Stimulated activated naive CD4-positive, alpha-beta T cell (primary cell): ENCODE measurements at regions not wholly inside any gene's neighbourhood (a gene's known extent, or its start where the extent isn't known, plus 50 kb on each side); places are given as distances from the start of the nearest gene placed in this dataset.
"Not testable (repeated sequence)": the region's sequence is repeated elsewhere in the genome, so short reads cannot be mapped to it uniquely, and the experiment has no call there.

Source experiments
- DNase-seq, 6 experiments: peaks; one replicate each; lab custom pipeline; 2025; lab: John Stamatoyannopoulos, UW

DNA sequence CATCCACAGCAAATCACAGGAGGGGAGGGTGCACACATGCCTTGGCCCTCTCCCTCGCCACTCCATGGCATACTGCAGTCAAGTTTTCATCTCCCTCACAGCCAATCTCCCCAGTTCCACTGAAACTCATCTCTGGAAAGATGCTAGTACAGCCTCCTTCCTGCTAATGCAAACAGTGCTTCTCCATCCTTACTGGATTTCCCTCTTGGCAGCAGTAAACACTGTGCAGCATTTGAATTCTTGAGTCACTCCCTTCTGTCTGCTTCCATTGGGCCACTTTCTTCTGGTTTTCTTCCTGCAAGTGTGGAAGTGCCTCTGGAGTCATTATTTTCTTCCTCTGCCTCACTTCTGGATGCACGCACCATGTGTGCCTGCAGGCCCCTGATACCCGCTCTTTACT lies 460.3 kb downstream of the QKI start:
- no peak for DNase-seq

DNA sequence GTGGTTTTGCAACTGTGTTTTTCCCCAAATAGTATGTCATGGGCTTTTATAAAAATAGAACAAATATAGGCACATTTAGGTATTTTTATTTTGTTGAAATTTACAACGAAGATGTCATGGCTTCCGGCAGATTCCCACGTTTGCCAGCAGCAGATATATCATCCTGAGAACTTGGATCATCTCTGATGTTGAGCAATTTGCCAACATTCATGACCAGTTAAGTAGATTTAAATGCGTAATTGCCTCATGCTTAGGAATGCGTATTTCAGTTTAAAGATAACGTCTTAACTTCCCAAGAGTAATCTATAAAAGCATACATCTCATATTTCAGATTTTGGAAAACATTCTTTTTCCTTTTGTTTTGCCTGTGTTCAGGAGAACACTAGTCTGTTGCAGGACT lies 457.8 kb downstream of the QKI start:
- DNase-seq, result no peak

DNA sequence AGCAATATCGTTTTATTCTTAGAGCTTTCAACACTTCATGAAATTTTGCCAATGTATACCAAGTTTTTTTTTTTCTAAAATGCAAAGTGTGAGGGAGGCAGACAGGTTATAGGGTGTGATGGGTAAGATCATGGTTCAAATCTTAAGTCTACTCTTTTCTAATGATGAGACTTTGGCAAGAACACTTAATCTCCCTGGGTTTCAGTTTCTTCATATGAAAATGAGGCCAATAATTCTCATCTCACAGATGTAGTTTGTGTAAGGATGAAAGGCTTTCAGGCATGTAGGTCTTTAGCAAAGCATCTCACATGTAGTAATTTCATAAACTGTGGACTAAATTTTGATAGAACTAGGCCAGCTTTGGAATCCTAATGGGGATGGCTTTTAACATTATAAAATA lies 457.1 kb downstream of the QKI start:
- no peak for DNase-seq

DNA sequence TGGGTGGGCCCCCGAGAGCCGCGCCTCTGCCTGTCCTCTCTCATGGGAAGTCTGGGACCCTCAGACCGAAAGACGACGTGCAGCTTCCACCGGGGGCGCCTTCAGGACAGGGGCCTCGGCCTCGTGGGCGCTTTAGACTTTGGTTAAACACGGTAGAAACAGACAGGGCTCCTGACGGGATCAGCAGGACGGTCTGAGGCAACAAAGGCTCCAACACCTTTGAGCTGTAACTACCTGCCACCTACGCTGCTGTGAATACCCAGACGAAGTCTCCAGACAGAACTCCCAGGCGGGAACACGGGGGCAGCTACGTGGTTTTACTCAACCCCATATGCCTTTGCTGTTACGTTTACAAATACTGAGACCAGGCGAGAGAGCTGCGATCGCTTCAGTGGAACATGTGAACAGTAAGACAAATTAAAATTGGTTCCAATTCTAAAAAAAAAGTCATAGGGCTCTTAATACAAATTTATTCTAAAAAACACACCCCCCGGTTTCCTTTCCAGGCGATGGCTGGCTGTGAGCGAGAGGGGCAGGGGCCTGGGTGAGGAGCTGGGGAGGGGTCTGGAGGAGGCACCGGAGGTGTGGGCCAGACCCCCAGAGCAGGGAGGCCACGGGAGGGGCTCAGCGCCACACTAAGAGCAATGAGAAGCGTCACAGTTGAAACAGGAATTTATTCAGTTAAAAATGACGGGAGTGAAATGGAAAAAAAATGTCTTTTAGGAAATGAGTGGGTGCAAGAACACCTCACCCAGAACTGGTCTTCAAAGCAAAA lies 453.2 kb downstream of the QKI start:
- no peak for DNase-seq

DNA sequence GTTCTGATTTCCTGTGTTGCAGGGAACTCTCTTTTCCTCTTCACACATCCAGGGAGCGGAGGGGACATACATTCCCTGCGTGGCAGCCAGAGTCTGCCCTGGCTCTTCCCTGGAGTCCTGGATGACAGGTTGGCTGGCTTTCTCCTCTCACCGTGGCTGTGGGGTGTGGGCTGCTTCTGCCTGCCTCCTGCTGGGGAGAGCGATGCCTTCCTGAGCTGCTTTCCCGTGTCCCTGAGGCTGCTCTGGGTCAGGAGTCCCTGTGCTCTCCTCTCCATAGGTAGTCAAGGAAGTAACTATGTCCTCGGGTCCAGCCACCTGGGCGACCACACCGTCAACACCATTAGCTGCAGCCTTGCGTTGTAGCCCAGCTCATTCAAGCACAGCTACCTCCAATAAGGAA lies 451.7 kb downstream of the QKI start:
- DNase-seq, result no peak

DNA sequence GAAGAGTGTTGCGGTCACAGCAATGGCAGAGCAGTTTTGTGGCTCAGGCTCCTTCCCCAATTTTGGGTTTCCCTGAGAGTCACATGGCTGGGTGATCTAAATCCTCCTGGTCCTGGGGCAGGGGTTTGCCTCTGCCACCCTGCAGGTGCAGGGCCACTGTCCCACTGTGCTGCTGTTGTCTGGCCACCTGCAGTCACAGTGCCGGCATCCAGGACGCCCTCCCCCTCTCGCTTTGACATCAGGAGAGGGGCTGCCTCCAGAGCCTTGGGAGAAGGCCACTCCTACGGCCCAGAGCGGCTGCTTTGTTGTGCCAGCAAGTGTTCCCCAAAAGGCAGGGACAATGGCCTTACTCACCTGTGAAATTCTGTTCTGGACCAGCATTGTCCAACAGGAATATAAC lies 449.0 kb downstream of the QKI start:
- no peak for DNase-seq

DNA sequence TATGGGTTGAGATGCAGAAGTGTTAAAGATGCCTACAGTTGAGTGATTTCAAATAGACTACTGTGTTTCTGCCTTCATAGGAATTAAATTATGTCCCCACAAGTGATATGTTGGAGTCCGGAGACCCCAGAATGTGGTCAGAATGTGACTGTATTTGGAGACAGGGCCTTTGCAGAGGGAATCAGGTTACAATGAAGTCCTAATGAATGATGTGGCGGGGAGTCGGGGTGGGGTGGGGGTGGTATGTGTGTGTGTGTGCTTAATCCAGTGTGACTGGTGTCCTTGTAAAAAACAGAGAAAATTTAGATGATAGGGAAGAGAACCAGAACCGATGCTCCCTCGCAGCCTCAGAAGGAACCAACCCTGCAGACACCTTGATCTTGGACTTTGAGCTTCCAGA lies 448.2 kb downstream of the QKI start:
- DNase-seq, result no peak

DNA sequence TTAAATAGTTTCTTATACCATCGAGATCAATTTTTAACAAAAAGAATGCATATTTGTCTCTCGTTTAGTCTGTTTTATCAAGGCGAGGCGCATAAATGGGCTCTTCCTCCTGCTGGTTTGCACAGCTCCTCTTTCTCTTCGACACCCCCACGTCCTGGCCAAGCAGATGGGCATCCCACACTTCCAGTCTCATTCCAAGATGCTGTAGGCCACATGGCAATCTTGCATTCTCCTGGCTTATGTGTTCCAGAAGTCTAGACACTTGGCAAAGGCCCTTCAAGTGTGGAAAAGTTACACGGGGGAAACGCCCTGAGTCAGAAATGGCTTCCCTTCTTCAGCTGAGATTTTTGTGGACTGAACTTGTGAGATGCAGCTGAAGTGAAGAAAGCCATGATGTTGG lies 447.1 kb downstream of the QKI start:
- no peak for DNase-seq

DNA sequence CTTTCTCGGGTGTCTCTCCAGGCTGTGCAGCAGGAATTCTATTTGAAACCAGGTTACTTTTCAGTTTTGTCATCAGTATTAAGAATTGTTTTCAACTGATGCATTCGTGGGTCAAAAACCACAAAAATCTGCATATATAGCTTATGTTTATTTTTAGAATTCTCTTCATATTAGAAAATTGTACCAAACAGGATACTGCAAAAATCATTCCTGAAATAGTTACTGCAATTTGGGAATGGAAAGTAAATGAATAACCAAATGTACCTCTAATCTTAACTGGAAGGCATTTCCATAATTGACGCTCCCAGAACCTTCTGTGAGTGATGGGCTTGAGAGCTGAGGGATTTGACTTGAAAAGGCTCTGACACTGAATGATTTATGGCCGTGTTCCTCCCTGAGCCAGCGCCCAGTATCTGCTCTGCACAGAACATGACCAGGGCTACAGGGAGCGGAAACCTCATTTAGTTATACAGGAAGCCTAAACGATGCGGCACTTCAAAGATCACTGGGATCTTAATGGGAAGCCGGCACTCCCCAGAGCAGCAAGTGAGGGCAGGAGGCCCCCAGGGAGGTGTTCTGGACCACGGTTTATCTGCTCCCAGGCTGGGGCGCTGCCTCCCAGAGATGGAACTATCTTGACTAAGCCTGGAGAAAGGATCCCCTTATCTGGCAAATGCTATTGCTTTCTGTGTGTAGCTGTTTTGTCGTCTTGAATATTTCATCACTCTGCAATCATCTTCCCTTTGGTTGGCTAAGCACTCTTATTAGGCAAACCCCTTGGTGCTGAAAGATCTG lies 446.0 kb downstream of the QKI start:
- no peak for DNase-seq

DNA sequence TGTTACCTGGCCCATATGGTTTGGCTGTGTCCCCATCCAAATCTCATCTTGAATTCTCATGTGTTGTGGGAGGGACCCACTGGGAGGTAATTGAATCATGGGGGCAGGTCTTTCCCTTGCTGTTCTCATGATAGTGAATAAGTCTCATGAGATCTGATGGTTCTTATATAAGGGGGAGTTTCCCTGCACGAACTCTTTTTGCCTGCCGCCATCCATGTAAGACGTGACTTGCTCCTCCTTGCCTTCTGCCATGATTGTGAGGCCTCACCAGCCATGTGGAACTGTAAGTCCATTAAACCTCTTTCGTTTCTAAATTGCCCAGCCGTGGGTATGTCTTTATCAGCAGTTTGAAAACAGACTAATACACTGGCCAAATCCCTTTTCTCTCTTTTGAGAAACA lies 444.4 kb downstream of the QKI start:
- DNase-seq, result not testable (repeated sequence)

DNA sequence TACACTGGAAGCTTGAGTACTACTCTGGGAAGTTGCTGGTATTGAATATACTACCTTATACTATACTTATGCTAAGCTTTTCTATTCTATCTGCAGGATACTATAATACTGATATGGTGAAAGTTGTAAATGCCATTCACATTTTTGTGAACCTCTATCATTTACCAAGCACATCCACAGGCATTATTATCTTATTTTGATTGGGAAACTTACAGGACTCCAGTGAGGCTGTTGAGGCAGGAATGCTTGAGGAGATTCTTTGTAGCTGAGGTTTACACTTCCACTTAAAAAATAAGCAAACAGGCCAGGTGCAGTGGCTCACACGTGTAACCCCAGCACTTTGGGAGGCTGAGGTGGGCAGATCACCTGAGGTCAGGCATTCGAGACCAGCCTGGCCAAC lies 442.9 kb downstream of the QKI start:
- no peak for DNase-seq

DNA sequence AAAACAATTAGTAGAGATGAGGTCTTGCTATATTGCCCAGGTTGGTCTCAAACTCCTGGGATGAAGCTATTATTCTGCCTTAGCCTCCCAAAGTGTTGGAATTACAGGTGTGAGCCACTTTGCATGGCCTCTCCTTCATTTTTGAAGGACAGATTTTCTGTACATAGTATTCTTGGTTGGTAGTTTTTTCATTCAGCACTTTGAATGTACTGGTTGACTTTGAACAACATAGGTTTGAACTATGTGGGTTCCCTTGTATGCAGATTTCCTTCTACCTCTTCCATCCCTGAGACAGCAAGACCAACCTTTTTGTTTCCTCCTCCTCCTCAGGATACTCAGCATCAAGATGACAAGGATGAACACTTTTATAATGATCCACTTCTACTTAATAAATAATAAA lies 436.4 kb downstream of the QKI start:
- no peak for DNase-seq

DNA sequence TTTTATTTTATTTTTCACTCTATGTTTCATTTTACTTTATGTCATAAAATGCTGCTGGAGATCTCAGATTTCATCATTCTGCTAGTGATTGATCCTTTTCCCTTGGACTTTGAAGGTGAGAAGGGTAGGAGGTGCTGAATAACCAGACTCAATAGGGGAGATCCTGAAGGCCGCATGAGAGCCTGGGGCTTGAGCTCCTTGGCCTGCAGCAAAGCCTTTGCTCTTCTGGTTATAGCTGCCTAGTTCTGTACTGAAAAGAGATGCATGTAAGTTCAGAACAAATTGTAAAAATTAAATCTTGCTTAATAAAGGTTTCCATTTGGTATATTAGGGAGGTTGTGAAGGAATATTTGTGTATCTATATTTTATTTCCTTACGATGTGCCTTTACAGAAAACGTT lies 430.2 kb downstream of the QKI start:
- no peak for DNase-seq

DNA sequence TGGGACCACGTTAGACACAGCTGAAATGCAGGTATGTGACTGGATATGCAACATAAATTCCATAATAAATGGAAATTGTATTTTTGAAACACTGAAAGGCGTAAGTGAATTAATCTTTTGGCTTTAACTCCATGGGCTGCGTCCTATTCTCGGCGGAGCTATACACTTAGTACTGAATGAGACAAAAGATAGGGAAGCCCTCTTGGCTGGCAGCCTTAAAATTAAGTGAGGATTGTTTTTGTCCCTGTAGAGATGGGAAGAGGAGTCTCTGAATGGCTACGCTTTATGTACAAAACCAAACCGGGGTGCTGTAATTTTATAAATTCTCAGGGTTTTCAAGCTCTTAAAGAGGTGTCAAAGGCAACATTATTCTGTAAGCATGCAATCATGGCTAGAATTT lies 429.8 kb downstream of the QKI start:
- DNase-seq, result no peak

DNA sequence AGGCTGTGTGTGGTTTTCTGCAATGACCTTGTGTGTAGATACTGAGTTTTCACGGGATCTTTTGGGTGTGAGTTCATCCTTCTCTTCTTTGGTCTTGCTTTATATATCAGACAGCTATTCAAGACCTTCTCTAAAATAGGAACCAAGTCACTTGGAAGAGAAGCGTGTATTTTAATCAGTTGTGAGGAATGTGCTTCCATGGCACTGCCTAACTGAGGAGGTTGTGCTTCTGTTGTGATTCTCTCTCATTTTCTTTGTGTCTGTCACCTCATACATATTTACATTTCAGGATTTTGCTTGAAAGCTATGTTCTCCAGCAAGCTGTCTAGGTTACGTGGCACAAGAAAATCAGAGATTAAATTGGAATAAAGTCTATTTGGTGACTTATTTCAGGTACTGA lies 428.7 kb downstream of the QKI start:
- no peak for DNase-seq

DNA sequence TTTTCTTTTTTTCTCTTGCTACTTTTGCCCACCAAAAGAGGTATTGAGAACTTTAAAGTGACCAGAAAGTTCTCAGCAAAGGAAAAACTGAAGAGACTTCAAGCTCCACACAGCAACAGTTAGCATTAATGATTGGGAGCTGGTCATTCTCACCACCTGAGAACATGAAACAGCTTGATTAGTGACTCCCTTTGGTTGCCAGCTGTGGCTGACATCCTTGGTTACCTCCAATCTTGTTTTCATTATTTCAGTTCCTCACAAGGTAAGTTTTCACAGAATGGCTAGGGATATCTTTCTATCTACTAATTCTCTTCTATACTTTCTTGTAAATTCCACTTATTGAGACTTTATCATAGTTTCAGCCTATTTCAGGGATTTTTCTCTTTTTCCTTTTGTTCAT lies 427.9 kb downstream of the QKI start:
- DNase-seq, result no peak

DNA sequence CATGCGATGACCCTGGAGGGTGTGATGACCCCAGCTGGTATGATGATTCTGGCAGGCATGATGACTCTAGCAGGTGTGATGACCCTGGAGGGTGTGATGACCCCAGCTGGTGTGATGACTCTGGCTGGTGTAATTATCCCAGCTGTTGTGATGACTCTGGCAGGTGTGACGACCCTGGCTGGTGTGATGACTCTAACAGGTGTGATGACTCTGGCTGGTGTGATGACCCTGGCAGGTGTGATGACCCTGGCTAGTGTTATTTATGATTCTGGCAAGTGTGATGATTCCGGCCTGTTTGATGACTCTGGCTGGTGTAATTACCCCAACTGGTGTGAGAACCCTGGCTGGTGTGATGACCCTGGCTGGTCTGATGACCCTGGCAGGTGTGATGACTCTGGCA lies 427.2 kb downstream of the QKI start:
- no peak for DNase-seq

DNA sequence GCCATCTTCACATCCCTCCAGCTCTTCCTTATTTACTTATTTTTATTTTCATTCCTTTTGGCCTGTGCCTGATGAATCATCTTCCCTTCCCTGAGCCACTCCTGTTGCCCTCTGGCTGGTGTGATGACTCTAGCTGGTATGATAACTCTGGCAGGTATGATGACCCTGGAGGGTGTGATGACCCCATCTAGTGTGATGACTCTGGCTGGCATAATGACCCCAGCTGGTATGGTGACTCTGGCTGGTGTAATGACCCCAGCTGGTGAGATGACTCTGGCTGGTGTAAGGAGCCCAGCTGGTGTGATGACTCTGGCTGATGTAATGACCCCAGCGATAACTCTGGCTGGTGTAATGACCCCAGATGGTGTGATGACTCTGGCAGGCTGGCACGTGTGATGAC lies 426.8 kb downstream of the QKI start:
- no peak for DNase-seq

DNA sequence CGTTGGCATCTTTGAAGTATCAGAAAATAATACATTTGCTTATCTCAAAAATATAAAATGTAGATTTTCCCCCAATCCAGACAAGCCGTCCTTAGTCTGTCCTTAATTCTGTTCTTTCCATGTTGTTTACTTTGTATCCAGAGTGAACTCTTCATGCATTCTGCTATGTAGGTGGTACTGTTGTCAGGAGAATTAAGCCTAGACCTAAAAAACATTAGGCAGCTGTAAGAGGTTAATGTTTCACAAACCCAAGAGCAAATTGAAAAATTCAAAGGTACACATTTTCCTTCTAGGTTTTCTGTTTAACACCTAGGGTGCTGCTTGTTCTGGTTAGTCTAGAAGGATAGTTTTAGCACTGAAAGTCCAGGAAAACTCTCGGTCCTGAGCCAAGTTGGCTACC lies 426.4 kb downstream of the QKI start:
- no peak for DNase-seq

DNA sequence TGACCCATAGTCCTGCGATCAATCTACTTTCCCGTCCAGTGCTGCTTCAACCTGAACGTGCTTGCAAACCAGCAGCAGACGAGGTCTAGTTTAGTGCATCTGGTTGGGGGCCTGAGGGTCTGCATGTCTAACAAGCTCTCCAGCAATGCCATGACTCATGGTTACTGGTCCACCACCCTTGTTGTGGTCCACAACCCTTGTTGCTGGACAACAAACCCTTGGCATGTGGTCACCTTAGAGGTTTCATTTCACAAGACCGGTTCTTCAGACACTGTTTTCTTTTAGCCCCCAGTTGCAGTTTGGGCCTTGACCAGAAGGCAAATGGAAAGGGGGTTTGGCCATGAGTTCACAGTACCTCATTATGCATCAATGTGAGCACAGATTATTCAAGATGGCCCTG lies 424.8 kb downstream of the QKI start:
- no peak for DNase-seq

DNA sequence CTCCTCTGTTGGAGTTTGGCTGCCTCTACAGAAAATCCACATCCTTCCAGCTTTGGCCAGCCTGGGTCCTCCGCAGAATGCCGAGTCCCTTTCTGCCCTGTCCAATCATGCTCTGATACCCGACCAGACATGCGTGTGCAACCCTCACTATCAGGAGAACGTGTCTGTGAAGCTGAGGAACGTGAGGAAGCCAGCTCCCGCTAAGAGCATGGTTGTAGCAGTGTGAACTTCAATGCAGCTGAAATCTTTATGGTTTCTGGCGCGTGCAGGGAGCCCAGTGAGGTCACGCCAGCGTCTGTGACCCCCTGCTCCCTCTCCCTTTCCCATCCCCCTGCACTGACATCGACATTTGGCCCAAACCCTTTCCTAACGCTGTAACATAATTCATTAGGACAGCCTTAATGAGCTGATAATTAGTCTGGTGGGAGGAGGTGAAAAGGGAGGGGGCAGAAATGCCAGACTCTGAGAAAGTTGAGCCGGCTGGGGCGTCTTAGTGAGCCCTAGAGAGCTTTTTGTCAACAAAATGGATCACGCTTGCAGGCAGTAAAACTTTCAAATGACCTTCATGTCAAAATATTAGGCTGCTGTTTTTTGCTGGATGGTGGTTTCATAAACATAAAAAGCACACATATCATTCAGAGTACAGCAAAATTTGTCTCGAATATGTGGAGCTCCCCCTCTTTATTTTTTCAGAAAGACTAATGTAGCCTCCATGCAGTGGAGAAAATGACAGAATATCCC lies 423.3 kb downstream of the QKI start:
- DNase-seq, result no peak

DNA sequence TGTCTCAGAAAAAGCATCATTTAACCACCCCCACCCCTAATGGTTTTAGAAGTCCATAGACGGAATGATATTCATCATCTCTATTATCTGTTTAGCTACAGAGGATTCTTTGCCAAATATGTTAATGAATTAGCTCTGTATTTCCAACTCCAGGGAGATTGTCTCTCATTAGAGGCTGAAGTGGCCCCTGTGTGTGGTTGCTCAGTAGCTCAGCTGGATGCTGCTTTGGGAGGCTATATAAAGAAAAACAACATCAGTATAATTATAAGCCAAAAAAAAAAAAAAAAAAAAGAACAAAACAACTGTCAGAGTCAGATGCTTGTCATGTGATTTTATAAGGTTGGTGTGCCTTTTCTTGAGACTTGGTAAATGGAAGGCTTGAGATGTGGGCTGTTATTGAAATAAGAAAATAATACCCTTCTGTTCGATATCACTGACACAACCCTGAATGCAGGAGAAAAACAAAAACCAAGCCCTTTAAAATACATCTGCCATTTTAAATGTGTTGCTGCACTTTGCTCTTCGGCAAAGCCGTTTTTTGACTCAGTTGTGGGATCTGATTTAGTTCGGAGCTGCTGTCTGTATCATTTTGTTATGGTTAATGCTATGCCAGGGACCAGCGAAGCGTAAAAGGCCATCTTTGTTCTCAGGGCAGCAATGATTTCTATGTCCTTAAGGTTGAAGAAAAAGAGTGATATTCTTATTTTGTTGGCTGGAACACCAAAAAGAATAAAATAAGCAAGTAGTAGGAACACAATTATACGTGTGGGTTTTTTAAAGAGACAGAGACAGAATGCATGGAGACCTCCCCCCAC lies 422.6 kb downstream of the QKI start:
- no peak for DNase-seq
